Cerebellar cortex (tissue), 1 donor: ENCODE measurements at regions not wholly inside any gene's neighbourhood (a gene's known extent, or its start where the extent isn't known, plus 50 kb on each side); places are given as distances from the start of the nearest gene placed in this dataset.

Source experiments
- DNase-seq: peaks from one replicate; pipeline ENCODE4 v3.0.0-alpha.2; 2015; ENCODE audit warnings: low spot score

DNA sequence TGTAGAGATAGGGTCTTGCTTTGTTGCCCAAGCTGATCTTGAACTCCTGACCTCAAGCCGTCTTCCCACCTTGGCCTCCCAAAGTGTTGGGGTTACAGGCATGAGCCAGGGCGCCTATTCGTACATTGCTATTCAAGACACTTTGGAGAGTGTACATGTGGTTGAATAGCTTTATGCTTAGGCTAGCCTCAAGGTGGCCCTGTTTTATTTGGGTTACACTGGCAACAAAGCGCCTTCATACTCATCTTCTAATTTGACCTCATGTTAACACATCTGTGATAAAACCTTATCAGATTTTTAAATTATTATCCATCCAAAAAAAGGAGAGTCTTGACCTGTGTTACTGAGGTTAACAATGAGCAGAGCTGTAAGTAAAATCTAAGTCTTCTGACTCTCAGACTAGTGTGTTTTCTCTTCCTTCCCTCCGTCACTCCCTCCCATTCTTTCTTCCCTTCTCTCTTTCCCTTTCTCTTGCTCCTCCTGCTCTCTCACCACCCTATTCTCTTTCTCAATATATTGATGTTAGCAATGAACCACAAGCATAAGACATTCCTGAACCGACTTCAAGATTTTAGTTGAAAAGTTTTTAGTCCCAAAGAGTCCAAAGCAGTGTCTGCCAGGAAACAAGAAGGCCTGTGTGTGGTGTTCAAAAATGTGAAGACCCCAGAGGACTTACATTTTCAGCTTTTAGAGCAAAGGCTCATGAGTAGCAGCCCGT is 603.7 kb upstream of the CFAP20DC start:
- no peak for DNase-seq

DNA sequence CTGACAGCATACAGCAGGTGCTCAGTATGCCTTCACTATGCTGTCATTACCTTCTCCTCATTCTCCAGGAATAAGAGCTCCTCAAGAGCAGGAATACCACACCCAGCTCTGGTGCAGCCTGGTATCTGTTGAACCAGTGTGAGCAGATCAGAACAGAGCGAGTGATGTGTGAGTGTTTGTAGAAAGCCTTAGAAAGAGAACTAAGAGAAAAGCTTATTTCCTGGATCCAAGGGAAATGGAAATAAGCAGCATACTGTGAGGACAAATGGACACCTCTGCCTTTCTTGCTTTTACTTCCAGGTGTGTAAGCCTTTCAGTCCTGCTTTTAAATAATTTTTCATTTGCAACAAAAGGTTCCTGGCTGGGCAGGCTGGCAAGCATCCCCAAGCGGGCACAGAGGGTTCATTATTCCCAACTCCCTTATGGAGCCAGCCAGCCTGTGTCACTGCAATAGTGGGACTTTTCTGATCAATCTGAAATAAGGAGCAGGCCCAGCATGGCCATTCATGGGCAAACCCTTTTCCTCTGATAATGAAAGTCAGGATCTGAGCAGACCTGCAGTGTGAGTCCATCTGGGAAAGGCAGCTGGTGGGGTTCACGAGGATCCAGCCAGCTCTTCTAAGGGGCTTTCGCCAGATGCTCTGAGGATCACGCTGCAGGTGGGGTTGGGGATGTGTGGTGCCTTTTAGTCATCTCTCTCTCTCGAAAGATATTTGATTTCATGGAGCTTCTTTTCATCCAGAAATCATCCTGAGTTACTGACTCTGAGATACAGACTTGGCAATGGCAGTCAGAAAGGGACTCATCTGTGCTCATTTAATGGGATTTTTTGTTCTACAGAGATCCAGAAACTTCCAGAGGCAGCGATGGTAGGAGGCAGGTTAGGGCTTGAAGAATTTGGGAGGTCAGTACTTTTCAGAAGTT is 594.9 kb upstream of the CFAP20DC start:
- no peak for DNase-seq

DNA sequence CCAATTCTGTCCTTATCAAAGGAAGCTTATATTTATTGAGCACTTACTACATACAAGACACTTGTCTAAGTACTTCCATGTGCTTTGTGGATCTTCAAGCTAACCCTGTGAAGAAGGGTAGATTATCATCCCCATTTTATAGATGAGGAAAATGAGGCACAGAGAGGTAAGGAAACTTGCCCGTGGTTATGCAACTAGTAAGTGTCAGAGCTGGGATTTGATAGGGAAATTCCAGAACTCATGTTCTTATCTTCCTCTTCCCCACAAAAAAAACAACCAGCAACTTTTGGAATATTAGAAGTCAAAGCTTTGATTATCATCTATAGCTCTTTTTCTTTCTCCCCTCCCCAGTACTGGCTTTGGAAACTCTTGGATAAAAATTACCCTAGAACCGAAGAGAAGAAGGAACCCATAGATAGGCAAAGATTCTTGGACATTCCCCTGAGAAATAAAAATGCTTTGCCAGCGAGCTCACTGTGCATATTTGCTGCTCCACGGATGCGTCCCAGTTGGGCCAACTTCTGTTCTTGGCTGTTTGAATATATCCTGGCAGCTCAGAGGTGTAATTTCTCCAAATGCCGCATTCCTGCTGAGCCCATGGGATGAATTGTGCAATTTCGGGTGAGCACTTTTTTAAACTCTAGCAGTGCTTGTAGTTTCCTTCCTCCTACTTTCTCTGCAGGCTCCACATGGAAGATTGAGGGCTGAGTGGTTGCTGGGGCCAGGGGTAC is 591.5 kb upstream of the CFAP20DC start:
- peak; percentile 72 for DNase-seq

DNA sequence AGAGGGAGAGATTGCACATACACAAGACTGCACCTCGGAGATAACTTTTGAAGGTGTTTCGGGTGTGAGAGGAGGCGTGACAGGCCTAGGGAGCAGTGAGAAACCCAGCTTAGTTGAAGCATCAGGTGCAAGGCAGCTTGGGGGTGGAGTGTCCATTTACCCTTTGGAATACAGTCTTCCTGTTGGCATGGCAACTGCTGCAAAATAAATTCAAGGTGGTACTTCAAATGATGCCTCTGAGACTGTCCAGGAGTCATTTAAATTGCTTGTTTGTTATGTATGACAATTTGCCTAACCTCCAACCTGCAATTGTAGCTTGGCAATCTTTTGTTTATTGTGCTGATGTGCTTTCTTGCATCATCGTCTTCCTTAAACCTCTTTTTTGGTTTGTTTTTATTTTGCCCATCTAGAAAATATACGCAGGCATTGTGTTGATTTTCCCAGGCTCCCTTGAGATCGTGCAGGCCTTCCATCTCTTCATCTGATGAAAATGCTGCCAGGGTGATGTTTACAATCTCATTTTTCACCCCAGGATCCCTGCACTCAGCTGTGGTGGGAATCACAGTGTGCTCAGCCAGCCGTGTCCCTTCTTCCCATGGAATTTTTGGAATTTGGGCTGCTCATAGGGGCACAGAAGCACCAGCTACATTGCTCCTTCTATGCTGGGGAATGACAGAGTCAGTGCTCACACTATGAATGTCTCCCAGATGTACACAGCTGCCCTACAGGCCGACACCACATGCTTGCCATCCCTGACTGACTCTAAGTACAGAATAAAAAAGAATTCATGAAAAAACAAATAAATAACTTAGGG is 583.1 kb upstream of the CFAP20DC start:
- no peak for DNase-seq

DNA sequence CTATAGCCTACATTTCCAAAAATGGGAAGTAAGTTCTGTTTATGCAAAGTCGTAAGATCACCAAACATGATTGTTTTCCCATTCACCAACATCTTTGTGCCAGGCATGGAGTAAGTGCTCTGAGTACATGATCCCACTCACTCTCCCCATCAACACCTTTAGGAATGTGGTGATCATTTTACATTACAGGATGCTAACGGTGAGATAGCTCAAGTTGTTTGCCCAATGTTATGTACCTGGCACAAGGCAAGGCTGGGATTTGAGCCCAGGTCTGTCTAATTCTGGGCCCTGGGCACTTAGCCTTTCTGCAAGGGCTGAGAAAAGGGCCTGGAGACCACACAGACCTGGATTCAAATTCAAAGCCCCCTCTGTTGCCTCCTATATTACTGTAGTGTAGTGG is 581.7 kb upstream of the CFAP20DC start:
- no peak for DNase-seq

DNA sequence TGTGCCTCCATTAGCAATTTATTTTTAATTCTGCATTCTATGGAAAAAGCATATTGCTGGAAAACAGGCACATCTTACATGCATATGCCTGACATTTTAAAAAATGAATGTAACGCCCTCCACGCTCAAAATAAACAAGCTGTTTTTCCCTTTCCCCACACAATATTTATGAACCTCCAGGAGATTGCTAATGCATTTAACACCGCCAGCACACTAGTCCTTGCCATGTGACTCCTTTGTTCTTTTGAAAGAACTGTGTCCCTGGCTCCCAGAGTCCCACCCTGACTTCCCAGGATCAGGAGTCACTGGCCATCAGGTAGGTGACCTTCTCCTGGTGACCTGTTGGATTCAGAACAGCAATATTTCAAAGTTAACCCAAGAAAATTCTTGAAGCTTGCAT is 571.2 kb upstream of the CFAP20DC start:
- no peak for DNase-seq

DNA sequence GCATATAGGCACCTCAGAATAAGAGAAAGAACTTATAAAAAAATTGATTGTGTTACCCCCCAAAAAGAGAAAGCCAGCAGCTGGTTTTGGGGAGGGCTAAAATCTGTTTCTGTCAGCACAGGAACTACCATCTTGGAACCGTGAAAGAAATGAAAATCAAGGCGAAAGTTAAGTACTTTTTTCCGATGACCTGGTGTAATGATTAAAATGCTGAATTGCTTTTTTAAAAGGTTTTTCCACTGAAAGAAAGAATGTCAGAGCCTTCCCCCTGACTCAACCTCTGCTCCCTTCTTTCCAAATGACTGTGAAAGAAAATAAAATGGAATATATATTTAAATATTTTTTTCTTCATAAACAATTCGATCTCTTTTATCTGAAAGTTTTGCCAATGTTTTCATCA is 570.5 kb upstream of the CFAP20DC start:
- no peak for DNase-seq

DNA sequence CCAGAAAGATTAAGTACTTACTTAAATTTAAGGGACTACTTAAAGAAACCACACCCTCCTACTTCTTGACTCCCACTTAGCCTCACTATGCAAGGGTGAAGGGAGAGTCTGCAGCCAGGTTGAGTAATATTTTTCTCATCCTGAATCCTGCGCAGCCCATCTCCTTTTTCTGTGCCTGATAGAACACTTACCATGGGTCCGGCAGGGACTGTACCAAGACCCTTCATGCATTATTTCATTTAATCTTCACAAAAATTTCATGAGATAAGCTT is 562.6 kb upstream of the CFAP20DC start:
- no peak for DNase-seq

DNA sequence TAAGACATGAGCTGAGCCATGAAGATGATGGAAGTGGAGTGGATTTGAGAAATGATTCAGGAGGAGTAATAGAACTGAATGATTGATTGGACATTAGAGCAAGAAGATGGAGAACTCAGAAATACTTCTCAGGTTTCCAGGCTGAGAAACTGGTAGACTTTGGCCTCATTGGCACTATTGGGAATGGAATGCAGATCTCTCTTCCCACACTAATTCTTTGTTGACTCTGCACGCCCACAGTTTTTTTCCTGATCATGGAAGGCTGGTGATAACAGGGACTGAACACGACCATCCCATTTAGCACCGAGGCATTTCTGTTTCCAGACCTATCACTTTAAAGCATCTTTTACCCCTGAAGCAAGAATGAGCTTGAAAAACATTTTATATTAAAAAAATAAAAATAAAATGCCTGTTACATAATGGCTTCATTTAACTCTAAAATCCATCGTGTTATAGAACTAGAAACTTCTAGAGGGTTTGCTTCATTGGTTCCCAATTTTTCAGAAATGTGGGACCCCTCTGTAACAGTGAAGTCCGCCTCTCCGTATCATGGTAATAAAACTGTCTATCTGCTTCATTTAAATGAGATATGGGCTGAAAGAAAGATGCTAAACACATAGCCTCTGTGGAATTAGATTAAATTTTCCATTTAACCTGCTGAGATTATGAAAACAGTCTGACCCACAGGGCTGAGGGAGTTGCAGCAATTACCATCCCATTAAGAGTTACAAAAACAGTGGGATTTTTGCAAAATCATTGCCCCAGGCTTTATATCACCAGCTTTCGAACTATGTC is 562.0 kb upstream of the CFAP20DC start:
- DNase-seq, result no peak

DNA sequence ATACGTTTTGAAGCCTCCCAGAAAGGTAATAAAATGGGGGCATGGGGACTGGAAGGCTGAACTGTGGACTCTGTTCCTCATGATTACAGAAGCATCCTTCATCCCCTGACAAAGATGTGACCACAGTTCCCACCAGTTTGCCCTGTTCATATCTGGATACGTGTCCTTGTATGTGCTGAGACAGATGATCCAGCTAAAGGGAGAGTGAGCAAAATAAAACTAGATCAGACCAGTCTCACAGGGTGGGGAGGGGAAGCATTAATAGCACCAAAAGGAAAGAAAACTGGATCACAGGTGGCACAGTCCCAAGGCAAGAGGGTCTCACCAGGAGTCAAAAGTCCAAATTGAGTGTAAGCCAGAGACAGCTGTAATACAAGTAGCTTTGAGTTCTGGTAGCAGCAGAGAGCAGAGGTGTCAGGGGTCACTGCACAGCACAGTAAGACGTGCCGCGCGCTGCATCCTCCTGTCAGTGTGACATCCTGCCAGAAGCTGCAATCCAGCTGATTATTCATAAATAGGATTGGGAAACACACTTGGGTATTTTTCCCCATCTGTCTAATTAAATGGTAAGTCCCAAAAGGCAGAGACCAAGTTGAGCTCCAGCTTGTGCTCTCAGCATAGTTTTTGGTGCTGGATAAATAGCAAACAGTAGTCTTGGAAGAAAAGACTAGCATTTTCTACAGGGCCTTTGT is 560.0 kb upstream of the CFAP20DC start:
- DNase-seq, result no peak

DNA sequence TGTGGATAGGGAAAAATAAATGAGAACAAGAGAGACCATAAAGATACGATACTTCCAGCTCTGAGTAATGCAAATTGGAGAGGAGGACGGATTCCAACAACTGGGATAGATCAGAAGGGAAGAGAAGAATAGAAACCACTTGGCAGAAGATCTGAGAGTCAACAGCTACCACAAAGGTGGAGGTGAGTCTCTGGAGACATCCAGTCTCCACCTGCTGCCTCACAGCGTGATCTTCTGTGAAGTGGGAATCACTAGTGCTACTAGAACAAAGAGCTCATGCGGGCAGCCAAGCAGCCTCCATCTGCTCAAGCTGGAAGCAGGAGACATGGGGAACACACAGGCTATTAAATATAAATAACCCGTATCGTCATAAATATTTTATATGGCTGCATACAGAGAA is 558.5 kb upstream of the CFAP20DC start:
- DNase-seq, result peak; percentile 56

DNA sequence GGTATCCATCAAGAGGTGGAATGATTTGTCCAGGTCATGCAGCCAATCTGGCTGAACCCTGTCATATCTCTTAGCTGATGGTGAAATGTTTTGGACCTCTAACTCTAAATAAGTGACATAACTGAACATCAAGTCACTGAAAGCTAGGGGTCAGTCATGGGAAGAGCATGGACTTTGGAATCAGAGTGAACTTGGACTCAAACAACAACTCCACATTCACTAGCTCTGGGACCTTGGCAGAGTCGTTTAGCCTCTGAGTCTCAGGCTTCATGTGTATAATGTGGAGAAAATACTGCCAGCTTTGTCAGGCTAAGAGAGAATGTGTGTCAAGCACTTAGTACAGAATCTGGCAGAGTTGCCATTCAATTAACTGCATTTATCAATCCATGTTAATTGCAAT is 557.8 kb upstream of the CFAP20DC start:
- DNase-seq, result peak; percentile 26

DNA sequence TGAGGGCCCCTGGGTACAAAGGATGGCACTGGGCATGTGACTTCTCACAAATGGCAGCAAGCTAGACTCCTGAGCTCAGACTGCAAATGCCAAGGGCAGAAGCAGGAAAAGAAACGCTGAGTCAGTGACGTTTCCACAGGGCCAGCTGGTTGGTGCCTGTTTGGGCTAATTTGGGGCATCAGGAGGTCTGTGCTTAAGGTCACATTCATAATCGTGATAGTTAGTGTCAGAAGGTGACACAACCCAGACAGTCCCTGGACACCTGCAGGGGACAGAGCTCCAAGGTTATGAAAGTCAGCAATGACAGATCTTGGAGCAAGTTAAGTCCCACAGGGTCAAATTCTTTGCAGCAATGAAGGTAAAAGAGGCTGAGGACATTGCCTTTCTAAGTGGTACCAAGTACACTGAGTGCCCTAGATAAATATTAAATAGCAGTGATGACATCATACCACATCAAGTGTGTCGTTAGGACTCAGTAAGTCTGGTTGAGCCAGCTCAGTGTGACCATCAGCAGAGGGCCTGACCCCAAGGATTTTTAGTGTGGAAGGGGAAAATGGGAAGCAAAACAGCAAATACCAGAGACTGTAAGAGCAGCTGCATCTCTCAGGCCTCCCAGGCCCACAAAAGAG is 556.9 kb upstream of the CFAP20DC start:
- no peak for DNase-seq

DNA sequence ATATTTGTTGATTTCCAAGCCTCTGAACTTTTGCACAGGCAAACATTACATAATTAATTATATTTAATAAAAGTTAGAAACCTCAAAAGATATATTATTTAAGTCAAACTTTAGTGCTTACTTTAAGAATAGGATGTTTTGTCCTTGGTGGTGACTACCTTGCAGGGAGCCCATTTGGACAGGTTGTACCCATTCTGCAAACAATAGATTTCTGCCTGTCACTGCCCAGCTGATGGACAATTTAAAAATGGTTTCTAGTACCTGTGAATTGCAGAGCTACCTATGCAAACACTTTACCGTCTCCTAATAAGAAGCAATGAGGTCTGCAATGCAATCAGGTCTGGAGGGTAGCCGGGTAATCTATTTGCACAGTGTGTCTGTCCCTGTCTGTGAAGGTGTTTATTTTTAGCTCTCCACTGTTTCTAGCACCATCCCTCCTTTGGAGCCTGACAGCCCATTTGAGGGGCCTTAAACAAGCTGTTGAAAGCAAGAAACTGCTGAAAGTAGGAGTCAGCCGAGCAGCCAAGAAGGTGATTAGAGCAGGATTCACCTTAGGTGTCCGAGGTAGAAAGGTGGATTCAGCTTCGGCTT is 556.2 kb upstream of the CFAP20DC start:
- no peak for DNase-seq

DNA sequence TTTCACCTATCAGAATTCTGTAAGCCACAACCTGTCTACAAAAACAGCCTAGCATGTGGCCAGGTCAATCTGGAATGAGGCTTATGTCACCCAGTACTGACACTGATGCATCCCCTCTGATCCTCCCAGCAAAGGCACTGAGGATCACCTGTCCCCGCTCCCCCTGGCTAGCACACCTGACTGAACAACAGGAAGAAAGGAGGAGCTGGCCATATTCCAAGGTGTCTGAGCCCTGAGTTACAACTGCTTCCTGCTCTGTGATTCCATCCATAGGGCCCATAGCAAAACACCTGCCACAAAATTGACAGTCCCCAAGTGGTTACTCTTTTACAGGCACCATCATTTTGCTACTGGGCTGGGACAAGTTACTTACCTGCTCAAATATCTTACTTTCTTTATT is 555.5 kb upstream of the CFAP20DC start:
- DNase-seq, result peak; percentile 5

DNA sequence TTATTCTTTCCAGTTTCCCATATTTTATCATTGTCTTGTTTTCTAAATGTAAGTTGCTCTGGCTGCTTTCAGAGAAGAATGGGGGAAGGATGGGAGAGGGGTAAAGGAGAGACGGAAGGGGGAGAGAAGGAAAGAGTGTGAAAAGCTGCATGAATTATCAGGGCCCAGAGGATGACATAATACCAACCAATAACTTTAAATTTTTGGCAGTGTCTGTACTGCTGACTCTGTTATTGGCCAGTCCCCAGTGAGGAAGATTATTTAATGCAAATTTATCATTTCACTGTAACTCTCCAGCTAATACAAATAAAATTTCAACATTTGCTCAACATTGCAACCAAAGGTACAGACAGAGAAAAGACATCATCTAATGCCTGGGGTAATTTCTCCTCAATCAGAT is 551.7 kb upstream of the CFAP20DC start:
- no peak for DNase-seq

DNA sequence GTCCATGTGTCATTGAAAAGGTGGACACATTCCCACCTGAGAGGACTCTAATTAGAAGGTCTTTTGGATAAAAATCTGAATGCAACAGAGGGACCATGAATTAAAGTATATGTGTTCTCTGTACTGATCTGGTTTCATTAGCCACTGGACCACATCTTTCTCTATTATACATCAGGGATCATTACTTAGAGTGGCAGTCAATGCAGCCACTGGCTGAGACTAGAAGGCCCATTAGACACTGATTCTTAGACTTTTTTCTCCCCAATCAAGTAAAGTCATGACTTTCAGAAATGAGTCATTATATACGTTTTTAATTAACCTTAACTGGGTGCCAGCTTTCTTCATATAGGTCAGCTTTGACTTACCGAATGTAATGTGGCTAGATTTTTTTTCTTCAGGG is 550.8 kb upstream of the CFAP20DC start:
- DNase-seq, result no peak

DNA sequence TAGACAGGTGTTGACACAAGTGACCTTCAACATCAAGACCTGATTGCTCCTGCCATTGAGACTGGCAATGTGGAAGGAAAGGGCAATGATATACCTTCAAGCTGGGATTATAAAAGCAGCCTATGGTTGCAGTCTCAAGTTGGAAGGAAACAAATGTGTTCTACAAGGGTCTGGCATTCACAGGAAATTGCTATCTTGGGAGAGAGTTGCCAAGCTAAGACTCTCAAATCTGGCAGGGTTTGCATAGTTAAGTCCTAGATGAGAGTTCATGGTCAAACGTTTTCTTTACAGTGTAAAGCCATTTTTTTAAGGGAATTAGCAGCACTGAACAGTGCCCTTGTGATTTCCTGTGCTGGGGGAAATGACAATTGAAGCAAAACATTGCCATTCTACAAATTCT is 546.9 kb upstream of the CFAP20DC start:
- no peak for DNase-seq

DNA sequence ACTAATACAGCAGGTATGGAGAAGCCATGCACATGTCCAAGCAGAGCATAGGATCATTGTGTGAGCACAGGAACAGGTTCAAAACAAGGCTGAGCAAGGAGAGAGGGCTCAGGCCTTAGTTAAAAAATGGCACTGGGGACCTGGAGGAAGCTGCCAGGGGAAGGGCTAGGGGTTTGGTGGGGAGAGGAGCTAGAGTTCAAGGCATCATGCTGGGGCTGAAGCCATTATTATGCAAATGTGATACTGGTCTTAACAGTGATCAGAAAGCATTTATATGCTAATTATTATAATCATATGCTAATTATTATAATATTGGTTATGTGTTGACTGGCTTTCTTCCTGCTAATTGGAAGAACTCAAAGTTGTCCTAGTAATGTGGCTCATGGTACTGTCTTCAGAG is 546.0 kb upstream of the CFAP20DC start:
- no peak for DNase-seq

DNA sequence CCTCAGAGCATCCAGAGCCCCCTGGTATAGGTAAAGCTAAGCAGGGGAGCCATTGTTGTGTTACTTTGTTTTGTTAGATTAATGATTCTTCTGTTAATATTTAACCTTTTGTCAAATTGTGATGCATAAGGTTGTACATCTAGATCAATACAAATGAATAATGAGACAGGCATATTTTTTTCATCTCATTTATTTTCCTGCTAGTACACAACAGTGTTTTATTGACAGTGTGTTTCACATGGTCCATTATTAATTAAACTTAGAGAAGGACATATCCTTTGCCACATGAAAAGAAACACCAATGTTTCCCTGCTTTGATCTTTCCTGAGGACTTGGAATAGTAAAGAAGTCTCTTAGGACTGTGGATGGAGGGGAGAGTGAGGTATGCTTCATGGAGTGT is 543.6 kb upstream of the CFAP20DC start:
- no peak for DNase-seq
